Loucy (cell line): ENCODE measurements at regions not wholly inside any gene's neighbourhood (a gene's known extent, or its start where the extent isn't known, plus 50 kb on each side); places are given as distances from the start of the nearest gene placed in this dataset.

ENCODE experiments used
- H2AFZ ChIP-seq: fragments of 200-600 bp; sonication (generic); 2 replicates; pipeline ENCODE4 v1.6.0; 2016; ENCODE audit warnings: antibody characterized with exemption, mild to moderate bottlenecking, low read length, moderate library complexity
- H3F3A ChIP-seq: fragments of 200-600 bp; 2 replicates; pipeline ENCODE4 v1.6.0; 2016; ENCODE audit warnings: antibody characterized with exemption, low read depth, mild to moderate bottlenecking
- H3K27me3 ChIP-seq: fragments of 200-600 bp; sonication (generic); 2 replicates; pipeline ENCODE4 v1.6.1; 2014; ENCODE audit warnings: low read length, mild to moderate bottlenecking; ENCODE audit not compliant: insufficient read depth, poor library complexity, severe bottlenecking
- H3K36me3 ChIP-seq: fragments of 200-600 bp; sonication (generic); 2 replicates; pipeline ENCODE4 v1.6.1; 2016; ENCODE audit warnings: low read length; ENCODE audit not compliant: insufficient read depth
- H3K4me1 ChIP-seq: fragments of 200-600 bp; sonication (generic); 2 replicates; pipeline ENCODE4 v1.5.1; 2014; ENCODE audit warnings: low read length, mild to moderate bottlenecking; ENCODE audit not compliant: insufficient read depth, poor library complexity, severe bottlenecking
- H3K4me2 ChIP-seq: fragments of 200-600 bp; sonication (generic); 2 replicates; pipeline ENCODE4 v1.6.0; 2014; ENCODE audit warnings: antibody characterized with exemption, low read length, low read depth, mild to moderate bottlenecking; ENCODE audit not compliant: poor library complexity, severe bottlenecking
- H3K4me3 ChIP-seq: fragments of 200-600 bp; sonication (generic); 2 replicates; pipeline ENCODE4 v1.5.1; 2014; ENCODE audit warnings: low read length, mild to moderate bottlenecking, mixed read lengths; ENCODE audit not compliant: poor library complexity, severe bottlenecking
- H3K79me2 ChIP-seq: fragments of 200-600 bp; sonication (generic); 2 replicates; pipeline ENCODE4 v1.6.1; 2014; ENCODE audit warnings: low read length; ENCODE audit not compliant: insufficient read depth
- H3K9ac ChIP-seq: fragments of 200-600 bp; sonication (generic); 2 replicates; pipeline ENCODE4 v1.6.0; 2014; ENCODE audit warnings: mild to moderate bottlenecking, low read depth, low read length, moderate library complexity; ENCODE audit not compliant: poor library complexity, severe bottlenecking
- H3K9me2 ChIP-seq: fragments of 200-600 bp; sonication (generic); replicated peaks from 2 replicates; pipeline ENCODE4 v1.6.1; 2016; ENCODE audit warnings: low read depth, low read length, mixed read lengths
- H3K9me3 ChIP-seq: fragments of 200-600 bp; sonication (generic); 2 replicates; pipeline ENCODE4 v1.6.1; 2014; ENCODE audit warnings: mild to moderate bottlenecking, antibody characterized with exemption, low read length, low read depth; ENCODE audit not compliant: insufficient read depth
- H4K20me1 ChIP-seq: fragments of 200-600 bp; sonication (generic); 2 replicates; pipeline ENCODE4 v1.6.0; 2014; ENCODE audit warnings: antibody characterized with exemption, low read length, mild to moderate bottlenecking; ENCODE audit not compliant: insufficient read depth, poor library complexity, severe bottlenecking
- CTCF ChIP-seq: fragments of 200-600 bp; sonication (generic); conservative IDR thresholded peaks from 2 replicates; pipeline ENCODE4 v1.5.1; 2014; ENCODE audit warnings: mild to moderate bottlenecking, antibody characterized with exemption, low read length
- EZH2phosphoT487 ChIP-seq: fragments of 200-600 bp; IDR thresholded peaks from 2 replicates; pipeline ENCODE4 v1.6.1; 2018; ENCODE audit warnings: antibody characterized with exemption, mild to moderate bottlenecking, moderate library complexity, borderline replicate concordance

- Histone ChIP-seq H4K20me1 (no peaks in the 10 kb centered on the region), H3K36me3 (no peaks in the 10 kb centered on the region; the same call in 1 of the 2 replicates), H3K9ac (no peak overlapping the region), H3K9me2 (no peaks in the 10 kb centered on the region), H2AFZ (no peak overlapping the region), H3F3A (no peaks in the 10 kb centered on the region), H3K9me3 (no peaks in the 10 kb centered on the region), H3K4me2 (no peak overlapping the region), H3K4me1 (peaks cover 4% of the 10 kb centered on the region), H3K79me2 (no peaks in the 10 kb centered on the region), H3K27me3 (no peaks in the 10 kb centered on the region), H3K4me3 (no peak overlapping the region)
- TF ChIP-seq EZH2phosphoT487: no peak
- no peak for TF ChIP-seq CTCF
These were observed 56.5 kb upstream of the TESK1 start for GRCh38 chr9:35548571-35548970.

- Histone ChIP-seq H2AFZ (no peak overlapping the region), H3K4me2 (no peak overlapping the region), H3K36me3 (peaks cover under 1% of the 10 kb centered on the region; the same call in 1 of the 2 replicates), H3K9me2 (no peaks in the 10 kb centered on the region), H3F3A (no peaks in the 10 kb centered on the region), H3K4me3 (no peak overlapping the region), H3K4me1 (peaks cover 6% of the 10 kb centered on the region), H4K20me1 (no peaks in the 10 kb centered on the region), H3K27me3 (no peaks in the 10 kb centered on the region), H3K9ac (no peak overlapping the region), H3K9me3 (no peaks in the 10 kb centered on the region), H3K79me2 (no peaks in the 10 kb centered on the region)
- no peak for TF ChIP-seq EZH2phosphoT487
- TF ChIP-seq CTCF: no peak
These were observed 55.6 kb upstream of the TESK1 start for GRCh38 chr9:35549441-35549840.

- Histone ChIP-seq H4K20me1 (no peaks in the 10 kb centered on the region), H3K9me2 (no peaks in the 10 kb centered on the region)
- TF ChIP-seq EZH2phosphoT487 (no peak), CTCF (no peak)
These were observed 52.7 kb upstream of the TESK1 start for GRCh38 chr9:35552376-35552775.

More at GRCh38 chr9:35552376-35552775, 52.7 kb upstream of the TESK1 start:
- Histone ChIP-seq H3F3A (no peaks in the 10 kb centered on the region), H3K36me3 (peaks cover 3% of the 10 kb centered on the region; the same call in 1 of the 2 replicates), H3K27me3 (no peaks in the 10 kb centered on the region), H3K9ac (peak overlapping the region; percentile 36), H3K4me1 (peaks cover 6% of the 10 kb centered on the region), H3K4me2 (no peak overlapping the region), H3K79me2 (no peaks in the 10 kb centered on the region), H3K9me3 (no peaks in the 10 kb centered on the region), H2AFZ (no peak overlapping the region), H3K4me3 (no peak overlapping the region)
